ENCODE measurements at regions not wholly inside any gene's neighbourhood (a gene's known extent, or its start where the extent isn't known, plus 50 kb on each side); places are given as distances from the start of the nearest gene placed in this dataset.

- TF ChIP-seq CTCF (conservative IDR thresholded peaks at IDR 0.05) (no peak), EZH2 (IDR thresholded peaks at IDR 0.05; ENCODE audit: low read depth) (no peak)
Measured at GRCh38 chr3:117409701-117410459, 700.3 kb downstream of the TUSC7 start.

Measured in PC-9 (cell line).